Hematopoietic multipotent progenitor cell (in vitro differentiated cells): ENCODE measurements at regions not wholly inside any gene's neighbourhood (a gene's known extent, or its start where the extent isn't known, plus 50 kb on each side); places are given as distances from the start of the nearest gene placed in this dataset.

Experiments
- DNase-seq, 3 donors: peaks; one replicate each; pipeline ENCODE4 v3.0.0-alpha.2; 2011 to 2015; ENCODE audit warnings: low read depth in 2 of 3, low spot score in 2 of 3

- DNase-seq: no peak
These were observed 299.0 kb upstream of the MSX2 start for GRCh38 chr5:174425271-174425963.

- no peak for DNase-seq
These were observed 298.5 kb upstream of the MSX2 start for GRCh38 chr5:174425964-174426290.

DNA sequence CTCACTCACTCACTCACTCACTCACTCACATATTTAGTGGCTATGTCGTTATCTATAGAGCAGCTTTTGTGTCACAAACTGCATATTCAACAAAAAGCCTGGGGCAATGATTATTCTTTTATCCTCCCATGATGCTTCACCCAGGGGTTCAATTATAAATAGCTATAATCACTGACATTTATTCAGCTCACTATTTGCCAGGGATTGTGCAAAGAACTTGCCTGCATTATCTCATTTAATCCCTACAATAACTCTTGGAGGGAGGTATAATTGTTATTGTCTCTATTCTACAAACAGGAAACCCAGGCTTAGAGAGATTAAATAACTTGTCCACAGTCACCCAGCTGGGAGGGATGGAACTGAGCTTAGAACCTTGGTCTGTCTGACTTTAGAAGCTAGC lies 298.0 kb upstream of the MSX2 start:
- DNase-seq: no peak

- DNase-seq: no peak
These were observed 297.5 kb upstream of the MSX2 start for GRCh38 chr5:174426851-174427250.

DNA sequence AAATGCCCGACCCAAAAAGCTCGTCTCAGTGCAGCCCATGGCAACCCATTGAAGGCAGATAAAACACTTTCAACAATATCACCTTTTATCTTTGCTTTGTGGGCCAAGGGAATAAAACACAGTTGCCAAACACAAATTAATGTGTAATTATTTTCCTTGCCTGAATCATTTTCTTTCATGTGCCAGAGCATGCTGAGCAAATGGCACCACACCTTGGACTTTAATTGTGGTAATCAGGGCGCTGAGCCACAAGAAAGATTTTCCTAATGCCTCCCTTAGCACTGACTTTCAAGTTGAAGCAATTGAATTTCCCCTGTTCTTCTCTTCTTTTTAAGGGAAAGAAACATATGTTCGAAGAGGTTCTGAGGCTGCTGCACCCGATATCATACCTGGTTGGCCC lies 297.1 kb upstream of the MSX2 start:
- DNase-seq: no peak

DNA sequence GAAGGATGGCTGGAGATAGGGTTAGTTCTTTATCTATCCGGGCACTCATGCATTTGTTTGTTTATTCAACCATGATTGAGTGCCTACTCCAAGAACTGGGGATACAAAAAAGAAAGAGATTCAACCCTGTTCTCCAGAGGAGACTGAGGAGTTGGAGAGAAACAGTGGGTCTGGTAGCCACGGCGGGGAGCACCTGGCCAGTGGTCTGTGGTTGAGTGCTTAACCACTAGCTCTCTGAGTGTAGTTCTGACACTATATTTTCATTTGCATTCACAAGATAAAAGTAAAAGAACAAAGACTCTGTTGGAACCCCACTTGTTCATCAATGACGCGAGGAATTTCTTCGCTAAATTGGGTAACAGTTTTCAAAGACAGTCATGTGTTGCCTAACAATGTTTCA lies 295.5 kb upstream of the MSX2 start:
- DNase-seq: no peak

DNA sequence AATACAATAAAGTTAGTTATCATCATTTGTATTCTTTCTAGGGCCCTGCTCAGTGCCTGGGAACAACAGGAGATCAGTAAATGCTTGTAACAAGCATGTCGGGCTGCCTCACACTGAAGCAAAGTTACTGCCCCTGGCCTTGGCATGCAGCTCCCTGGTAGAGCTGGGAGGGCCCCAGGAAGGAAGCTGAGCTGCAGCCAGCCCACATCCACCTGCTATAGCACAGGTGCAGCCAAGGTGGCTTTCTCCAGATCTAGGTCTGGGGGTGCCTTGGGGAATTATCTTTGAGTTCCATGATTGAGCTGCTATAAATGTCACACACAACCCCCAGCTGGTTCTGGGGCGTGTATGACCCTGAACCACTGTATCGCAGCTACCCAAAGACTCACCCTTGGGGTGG lies 293.4 kb upstream of the MSX2 start:
- DNase-seq: no peak

DNA sequence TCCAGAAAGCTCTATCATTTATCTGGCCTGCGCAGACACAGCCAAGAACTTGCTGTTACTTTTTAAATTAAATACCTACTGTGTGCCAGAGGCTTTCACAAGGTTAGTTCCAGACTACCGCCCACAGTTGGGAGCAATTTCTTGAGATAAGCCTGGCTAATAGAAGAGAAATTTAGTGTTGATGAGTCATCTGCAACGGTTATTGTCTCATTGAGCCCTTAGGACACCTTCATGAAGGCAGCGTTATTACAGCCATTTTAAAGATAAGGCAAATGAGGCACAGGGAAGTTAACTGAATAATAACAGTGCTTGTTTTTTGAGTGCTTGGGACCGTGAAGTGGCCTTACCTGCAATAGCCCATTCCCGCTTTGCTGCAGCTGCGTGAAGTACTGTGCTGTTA lies 292.9 kb upstream of the MSX2 start:
- no peak for DNase-seq

DNA sequence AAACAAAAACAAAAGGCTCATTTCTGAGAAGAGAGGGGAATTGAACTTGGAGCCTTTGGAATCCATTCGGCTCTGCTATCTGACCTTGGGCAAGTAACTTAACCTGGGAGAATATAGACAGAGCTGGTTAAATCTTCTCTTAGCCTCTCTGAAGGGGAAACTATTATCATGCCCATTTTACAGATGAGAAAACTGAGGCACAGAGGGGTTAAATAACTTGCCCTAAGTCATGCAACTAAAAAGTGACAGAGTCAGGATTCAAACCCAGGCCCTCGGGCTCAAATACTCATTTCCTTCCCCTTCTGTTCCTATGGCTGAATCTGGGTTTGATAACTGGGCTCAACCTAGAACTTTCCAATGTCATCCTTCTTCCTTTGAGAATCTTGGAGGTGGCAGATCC lies 291.3 kb upstream of the MSX2 start:
- no peak for DNase-seq

- no peak for DNase-seq
These were observed 287.6 kb upstream of the MSX2 start for GRCh38 chr5:174436750-174437149.

DNA sequence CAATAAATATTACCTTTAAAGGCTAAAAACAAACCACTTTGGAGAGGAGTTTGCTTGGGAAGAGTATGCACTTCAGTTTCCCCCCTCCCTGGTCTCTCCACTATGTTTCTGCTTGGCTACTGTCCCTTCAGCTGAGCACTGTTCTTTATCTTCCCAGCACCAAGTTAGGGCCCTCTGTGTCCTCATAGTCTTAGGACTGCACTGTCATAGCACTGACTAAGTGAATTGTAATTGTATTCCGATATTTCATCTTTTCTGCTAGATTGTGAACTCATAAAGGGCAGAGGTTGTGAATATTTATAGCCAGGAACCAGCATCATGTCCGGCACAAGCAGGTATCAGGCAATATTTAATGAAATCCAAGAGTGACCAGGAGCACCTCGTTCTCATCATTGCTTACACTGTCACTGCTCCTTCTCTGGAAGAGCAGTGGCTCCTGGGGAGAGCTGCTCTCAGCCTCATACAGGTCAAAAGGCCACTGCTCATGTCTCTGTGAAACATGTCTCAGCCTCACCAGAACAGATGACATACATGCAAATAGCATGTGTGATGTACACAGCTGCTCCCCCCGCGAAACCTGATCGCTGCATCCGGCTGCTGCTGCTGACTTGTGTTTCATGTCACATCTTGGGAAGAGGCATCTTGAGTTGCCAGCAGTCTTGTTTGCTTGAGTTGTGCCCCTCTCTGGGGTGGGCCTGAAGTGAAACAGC lies 279.7 kb upstream of the MSX2 start:
- no peak for DNase-seq

- DNase-seq: no peak
These were observed 277.9 kb upstream of the MSX2 start for GRCh38 chr5:174446446-174446845.

- no peak for DNase-seq
These were observed 277.4 kb upstream of the MSX2 start for GRCh38 chr5:174446988-174447387.

- DNase-seq: no peak
These were observed 276.3 kb upstream of the MSX2 start for GRCh38 chr5:174448041-174448440.

GRCh38 chr5:174448662-174449061 lies 275.7 kb upstream of the MSX2 start:
- no peak for DNase-seq

- DNase-seq: no peak
These were observed 270.7 kb upstream of the MSX2 start for GRCh38 chr5:174453690-174454089.

- peak in 1 of 3 donors; percentile 5 for DNase-seq
These were observed 269.9 kb upstream of the MSX2 start for GRCh38 chr5:174454464-174454863.

- DNase-seq: no peak
These were observed 269.5 kb upstream of the MSX2 start for GRCh38 chr5:174454890-174455289.

DNA sequence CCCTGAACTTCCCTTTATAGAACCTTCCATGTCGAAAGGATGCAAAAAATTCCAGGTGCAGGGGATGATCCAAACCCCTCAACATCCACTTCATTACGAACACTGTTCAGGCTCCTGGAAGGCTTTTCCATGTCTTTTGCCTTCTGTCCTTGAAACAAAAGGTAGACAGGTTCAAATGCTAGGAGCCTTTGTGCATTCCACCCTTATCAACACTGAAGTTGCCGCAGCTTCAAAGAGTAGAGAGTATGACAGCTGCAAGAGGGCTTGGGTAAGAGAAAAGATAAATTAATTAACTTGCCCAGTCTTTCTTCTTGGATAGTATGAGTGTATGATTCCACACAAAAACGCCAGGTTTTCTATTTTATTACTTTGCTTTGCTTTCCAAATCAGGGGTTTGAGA lies 269.1 kb upstream of the MSX2 start:
- DNase-seq: no peak

DNA sequence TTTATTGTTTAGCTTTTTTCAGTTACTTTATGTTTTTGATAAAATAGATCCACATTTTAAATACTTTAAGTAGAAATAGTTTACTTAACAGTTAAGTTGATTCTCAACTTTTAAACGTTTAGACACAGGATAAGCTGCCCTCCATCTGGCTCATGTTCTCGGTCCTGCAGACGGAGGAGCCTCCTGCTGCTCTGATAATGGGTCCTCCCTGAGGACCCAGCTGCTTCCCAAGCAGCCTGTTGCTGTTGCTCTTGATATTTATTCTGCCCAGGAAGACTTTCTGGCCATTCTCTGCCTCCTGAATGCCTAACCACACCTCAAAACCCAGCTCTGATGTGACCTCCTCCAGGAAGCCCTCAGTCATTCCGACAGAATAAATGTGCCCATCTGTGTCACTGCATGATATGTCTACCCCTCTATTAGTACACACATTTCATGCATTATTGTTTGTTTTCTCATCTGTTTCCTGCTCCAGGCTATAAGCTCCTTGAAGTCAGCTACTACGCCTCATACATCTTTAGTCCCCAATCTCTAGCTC lies 267.2 kb upstream of the MSX2 start:
- DNase-seq: no peak

GRCh38 chr5:174459071-174459702 lies 265.2 kb upstream of the MSX2 start:
- no peak for DNase-seq

- peak in 1 of 3 donors; percentile 36 for DNase-seq
These were observed 264.4 kb upstream of the MSX2 start for GRCh38 chr5:174459832-174460448.
